ENCODE measurements at regions not wholly inside any gene's neighbourhood (a gene's known extent, or its start where the extent isn't known, plus 50 kb on each side); places are given as distances from the start of the nearest gene placed in this dataset.

DNA sequence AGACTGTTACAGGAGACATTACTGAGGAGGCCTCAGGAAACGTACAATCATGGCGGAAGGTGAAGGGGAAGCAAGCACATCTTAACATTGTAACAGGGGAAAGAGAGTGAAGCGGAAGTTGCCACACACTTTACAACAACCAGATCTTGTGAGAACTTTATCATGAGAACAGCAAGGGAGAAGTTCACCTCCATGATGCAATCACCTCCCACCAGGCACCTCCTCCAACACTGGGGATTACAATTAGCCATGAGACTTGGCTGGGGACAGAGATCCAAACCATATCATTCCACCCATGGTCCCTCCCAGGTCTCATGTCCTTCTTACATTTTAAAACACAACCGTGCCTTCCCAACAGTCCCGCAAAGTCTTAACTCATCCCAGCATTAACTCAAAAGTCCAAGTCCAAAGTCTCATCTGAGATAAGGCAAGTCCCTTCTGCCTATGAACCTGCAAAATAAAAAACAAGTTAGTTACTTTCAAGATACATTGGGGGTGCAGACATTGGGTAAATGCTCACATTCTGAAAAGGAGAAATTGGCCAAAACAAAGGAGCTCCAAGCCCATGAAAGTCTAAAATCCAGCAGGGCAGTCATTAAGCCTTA is 138.3 kb downstream of the TMEM161B start:
- peaks cover 6% of the 10 kb centered on the region for H3K27me3 Mint-ChIP-seq
- no peaks in the 10 kb centered on the region for H3K36me3 Mint-ChIP-seq
- peaks cover 0 to 5% (median 4%) of the 10 kb centered on the region in 7 donors for H3K9me3 Mint-ChIP-seq
- H3K27me3 ChIP-seq (ENCODE audit: control insufficient read depth, insufficient read depth, low read length), result peaks cover 10% of the 10 kb centered on the region
- H3K4me1 ChIP-seq (ENCODE audit: control insufficient read depth, insufficient read depth, low read length, poor library complexity, severe bottlenecking), result no peaks in the 10 kb centered on the region
- ATAC-seq (ENCODE audit: low read depth in 2 of 2), result no peak
- H3K4me3 ChIP-seq (ENCODE audit: low read depth, low read length), result no peak overlapping the region
- no peak overlapping the region for H3K27ac Mint-ChIP-seq
- no peak overlapping the region for H3K27ac ChIP-seq (ENCODE audit: insufficient read depth, low read length, poor library complexity, severe bottlenecking)
- no peaks in the 10 kb centered on the region for H3K36me3 ChIP-seq (ENCODE audit: control insufficient read depth, insufficient read depth, low read length)
- no peaks in the 10 kb centered on the region for H3K4me1 Mint-ChIP-seq
- H3K4me3 Mint-ChIP-seq, result no peak overlapping the region
- DNase-seq, result no peak
- H3K9me3 ChIP-seq (ENCODE audit: control insufficient read depth in 2 of 2, low read length in 2 of 2), result no peaks in the 10 kb centered on the region

DNA sequence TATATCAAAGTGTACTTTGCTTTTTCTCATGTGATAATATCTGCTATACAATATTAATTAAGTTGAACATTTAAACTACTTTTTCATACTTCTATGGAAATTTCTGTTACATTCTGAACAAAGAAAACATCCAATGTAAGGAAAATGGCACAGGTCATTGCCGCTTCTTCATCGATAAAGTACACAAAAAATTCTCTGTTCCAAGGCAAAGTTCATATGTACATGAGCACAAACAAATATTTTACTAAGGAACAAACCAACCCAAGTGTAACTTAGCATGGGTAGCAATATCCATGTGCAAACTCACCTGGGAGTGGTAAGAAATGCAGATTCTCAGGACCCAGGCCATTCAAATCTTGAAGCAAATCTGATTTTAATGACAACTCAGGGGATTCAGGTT is 139.8 kb downstream of the TMEM161B start:
- ATAC-seq (ENCODE audit: low read depth in 2 of 2) (no peak), DNase-seq (no peak)
- Histone ChIP-seq H3K36me3 (ENCODE audit: control insufficient read depth, insufficient read depth, low read length) (no peaks in the 10 kb centered on the region), H3K9me3 (ENCODE audit: control insufficient read depth in 2 of 2, low read length in 2 of 2) (no peaks in the 10 kb centered on the region), H3K27me3 (ENCODE audit: control insufficient read depth, insufficient read depth, low read length) (peaks cover 10% of the 10 kb centered on the region), H3K4me3 (ENCODE audit: low read depth, low read length) (no peak overlapping the region), H3K4me1 (ENCODE audit: control insufficient read depth, insufficient read depth, low read length, poor library complexity, severe bottlenecking) (no peaks in the 10 kb centered on the region), H3K27ac (ENCODE audit: insufficient read depth, low read length, poor library complexity, severe bottlenecking) (no peak overlapping the region)
- no peak overlapping the region for H3K4me3 Mint-ChIP-seq
- H3K9me3 Mint-ChIP-seq, result peaks cover 0 to 10% (median 2%) of the 10 kb centered on the region in 7 donors
- H3K27me3 Mint-ChIP-seq, result peaks cover 6% of the 10 kb centered on the region
- no peaks in the 10 kb centered on the region for H3K36me3 Mint-ChIP-seq
- no peaks in the 10 kb centered on the region for H3K4me1 Mint-ChIP-seq
- no peak overlapping the region for H3K27ac Mint-ChIP-seq

DNA sequence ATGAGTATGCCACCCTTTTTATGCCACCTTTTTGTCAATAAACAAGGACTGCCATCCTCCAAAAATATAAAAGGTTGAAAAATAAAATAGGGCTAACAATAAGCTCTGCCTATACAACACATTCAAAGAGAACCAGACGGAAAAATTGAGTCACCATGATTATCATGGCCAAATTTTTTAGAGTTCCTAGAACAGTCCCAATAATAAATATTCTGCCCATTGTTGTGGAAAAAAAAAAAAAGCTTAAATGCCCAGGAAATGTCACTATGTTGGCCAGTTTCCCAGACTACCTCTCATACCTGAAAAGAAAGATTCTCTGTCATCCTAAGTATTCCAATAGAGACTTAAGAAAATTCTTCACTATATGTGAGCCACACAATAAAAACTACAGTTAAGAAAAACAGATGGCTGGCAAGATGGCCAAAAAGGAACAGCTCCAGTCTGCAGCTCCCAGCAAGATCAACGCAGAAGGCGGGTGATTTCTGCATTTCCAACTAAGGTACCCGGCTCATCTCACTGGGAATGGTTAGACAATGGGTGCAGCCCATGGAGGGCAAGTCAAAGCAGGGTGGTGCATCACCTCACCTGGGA is 149.0 kb downstream of the TMEM161B start:
- ATAC-seq (ENCODE audit: low read depth in 2 of 2) (no peak), DNase-seq (no peak)
- Mint-ChIP-seq H3K27me3 (peaks cover 24% of the 10 kb centered on the region), H3K4me3 (no peak overlapping the region), H3K27ac (no peak overlapping the region), H3K4me1 (no peaks in the 10 kb centered on the region), H3K36me3 (no peaks in the 10 kb centered on the region), H3K9me3 (peaks cover 0 to 9% (median 1%) of the 10 kb centered on the region in 7 donors)
- Histone ChIP-seq H3K36me3 (ENCODE audit: control insufficient read depth, insufficient read depth, low read length) (no peaks in the 10 kb centered on the region), H3K4me3 (ENCODE audit: low read depth, low read length) (no peak overlapping the region), H3K27me3 (ENCODE audit: control insufficient read depth, insufficient read depth, low read length) (peaks cover 3% of the 10 kb centered on the region), H3K27ac (ENCODE audit: insufficient read depth, low read length, poor library complexity, severe bottlenecking) (no peak overlapping the region), H3K9me3 (ENCODE audit: control insufficient read depth in 2 of 2, low read length in 2 of 2) (no peaks in the 10 kb centered on the region), H3K4me1 (ENCODE audit: control insufficient read depth, insufficient read depth, low read length, poor library complexity, severe bottlenecking) (no peaks in the 10 kb centered on the region)

DNA sequence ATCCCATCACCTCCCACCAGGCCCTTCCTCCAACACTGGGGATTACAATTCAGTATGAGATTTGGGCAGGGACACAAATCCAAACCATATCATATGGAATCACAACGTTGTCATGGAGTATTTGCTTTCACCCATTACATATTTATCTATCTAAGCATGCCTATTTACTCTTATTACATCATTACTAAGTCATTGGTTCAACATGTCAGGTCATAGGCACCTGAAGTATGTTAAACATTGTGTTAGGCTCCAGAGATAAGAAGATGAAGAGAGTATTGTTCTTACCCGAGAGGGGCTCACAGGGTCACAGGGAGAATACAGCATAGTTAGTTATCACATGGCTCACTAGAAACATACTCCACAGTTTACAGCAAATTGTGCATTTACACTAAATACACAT is 150.5 kb downstream of the TMEM161B start:
- DNase-seq, result no peak
- H3K4me3 ChIP-seq (ENCODE audit: low read depth, low read length), result no peak overlapping the region
- Mint-ChIP-seq H3K27ac (no peak overlapping the region), H3K27me3 (peaks cover 22% of the 10 kb centered on the region), H3K4me1 (no peaks in the 10 kb centered on the region), H3K4me3 (no peak overlapping the region), H3K9me3 (peaks cover 0 to 5% (median 1%) of the 10 kb centered on the region in 7 donors), H3K36me3 (no peaks in the 10 kb centered on the region)
- peaks cover 3% of the 10 kb centered on the region for H3K27me3 ChIP-seq (ENCODE audit: control insufficient read depth, insufficient read depth, low read length)
- ATAC-seq (ENCODE audit: low read depth in 2 of 2), result no peak
- no peak overlapping the region for H3K27ac ChIP-seq (ENCODE audit: insufficient read depth, low read length, poor library complexity, severe bottlenecking)
- H3K4me1 ChIP-seq (ENCODE audit: control insufficient read depth, insufficient read depth, low read length, poor library complexity, severe bottlenecking), result no peaks in the 10 kb centered on the region
- H3K9me3 ChIP-seq (ENCODE audit: control insufficient read depth in 2 of 2, low read length in 2 of 2), result no peaks in the 10 kb centered on the region
- H3K36me3 ChIP-seq (ENCODE audit: control insufficient read depth, insufficient read depth, low read length), result no peaks in the 10 kb centered on the region

DNA sequence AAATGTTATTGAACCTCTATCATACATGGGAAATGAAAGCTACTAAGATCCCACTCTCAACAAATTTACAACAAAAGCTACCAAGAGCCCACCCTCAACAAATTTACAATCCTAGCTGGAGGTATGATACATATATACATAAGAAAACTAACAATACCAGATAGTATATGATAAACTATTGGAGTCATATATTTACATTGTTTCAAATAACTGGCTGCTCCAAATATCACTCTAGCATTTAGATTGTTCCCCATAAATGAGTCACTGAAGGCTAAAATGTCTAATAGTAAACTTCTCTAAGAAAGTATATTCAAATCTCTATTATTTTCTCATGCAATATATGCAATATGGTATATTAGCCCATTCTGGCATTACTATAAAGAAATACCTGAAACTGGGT is 151.1 kb downstream of the TMEM161B start:
- H3K27me3 ChIP-seq (ENCODE audit: control insufficient read depth, insufficient read depth, low read length), result peaks cover 3% of the 10 kb centered on the region
- Mint-ChIP-seq H3K9me3 (peaks cover 0 to 3% (median 1%) of the 10 kb centered on the region in 7 donors), H3K27ac (peak overlapping the region in 1 of 3 donors; percentile 21), H3K27me3 (peaks cover 18% of the 10 kb centered on the region), H3K4me3 (no peak overlapping the region), H3K36me3 (no peaks in the 10 kb centered on the region), H3K4me1 (no peaks in the 10 kb centered on the region)
- H3K27ac ChIP-seq (ENCODE audit: insufficient read depth, low read length, poor library complexity, severe bottlenecking), result no peak overlapping the region
- H3K9me3 ChIP-seq (ENCODE audit: control insufficient read depth in 2 of 2, low read length in 2 of 2), result no peaks in the 10 kb centered on the region
- no peak overlapping the region for H3K4me3 ChIP-seq (ENCODE audit: low read depth, low read length)
- H3K4me1 ChIP-seq (ENCODE audit: control insufficient read depth, insufficient read depth, low read length, poor library complexity, severe bottlenecking), result no peaks in the 10 kb centered on the region
- ATAC-seq (ENCODE audit: low read depth in 2 of 2) (no peak), DNase-seq (no peak)
- H3K36me3 ChIP-seq (ENCODE audit: control insufficient read depth, insufficient read depth, low read length), result no peaks in the 10 kb centered on the region

DNA sequence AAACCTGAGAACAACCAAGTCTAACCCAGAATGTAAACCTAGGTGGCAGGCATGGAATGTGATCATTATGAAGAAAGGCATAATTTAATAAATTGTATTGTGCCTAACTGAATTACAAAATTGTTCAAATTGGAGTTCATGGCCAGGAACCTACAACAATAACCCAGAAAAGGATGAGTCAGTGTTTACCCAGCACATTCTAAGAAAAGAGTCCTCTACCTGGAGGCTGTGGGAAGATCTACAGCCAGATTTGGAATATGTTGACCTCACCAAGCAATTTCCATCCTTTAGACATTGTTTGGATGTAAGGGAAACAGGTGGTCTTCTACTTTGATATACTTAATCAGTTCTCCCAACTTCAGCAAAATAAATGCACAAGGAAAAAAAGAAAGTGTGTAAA is 152.2 kb downstream of the TMEM161B start:
- no peak for DNase-seq
- peaks cover 3% of the 10 kb centered on the region for H3K27me3 ChIP-seq (ENCODE audit: control insufficient read depth, insufficient read depth, low read length)
- H3K36me3 ChIP-seq (ENCODE audit: control insufficient read depth, insufficient read depth, low read length), result no peaks in the 10 kb centered on the region
- Mint-ChIP-seq H3K36me3 (no peaks in the 10 kb centered on the region), H3K27me3 (peaks cover 15% of the 10 kb centered on the region), H3K9me3 (peaks cover 0 to 1% (median under 1%) of the 10 kb centered on the region in 7 donors), H3K27ac (no peak overlapping the region), H3K4me3 (no peak overlapping the region), H3K4me1 (no peaks in the 10 kb centered on the region)
- no peaks in the 10 kb centered on the region for H3K9me3 ChIP-seq (ENCODE audit: control insufficient read depth in 2 of 2, low read length in 2 of 2)
- H3K27ac ChIP-seq (ENCODE audit: insufficient read depth, low read length, poor library complexity, severe bottlenecking), result no peak overlapping the region
- no peak for ATAC-seq (ENCODE audit: low read depth in 2 of 2)
- H3K4me3 ChIP-seq (ENCODE audit: low read depth, low read length), result no peak overlapping the region
- no peaks in the 10 kb centered on the region for H3K4me1 ChIP-seq (ENCODE audit: control insufficient read depth, insufficient read depth, low read length, poor library complexity, severe bottlenecking)

DNA sequence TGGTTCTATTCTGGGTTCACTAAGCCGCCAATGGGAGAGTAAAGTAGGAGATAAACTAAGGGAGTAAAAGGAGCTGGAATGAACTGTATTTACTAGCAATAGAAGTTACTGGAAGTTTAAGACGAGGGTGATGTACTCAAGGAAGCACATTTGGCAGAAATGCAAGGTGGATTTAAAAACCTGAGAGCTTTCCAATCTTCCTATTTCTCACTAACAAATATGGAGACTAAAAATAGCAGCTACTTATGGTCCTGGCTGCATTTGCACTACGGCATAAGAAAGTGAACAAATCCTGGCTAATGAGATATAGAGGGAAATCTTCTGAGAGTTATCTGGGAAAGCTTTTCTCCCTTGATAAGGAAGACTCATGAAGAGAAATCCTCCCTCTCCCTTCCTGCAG is 153.4 kb downstream of the TMEM161B start:
- DNase-seq (no peak), ATAC-seq (ENCODE audit: low read depth in 2 of 2) (no peak)
- no peaks in the 10 kb centered on the region for H3K4me1 Mint-ChIP-seq

DNA sequence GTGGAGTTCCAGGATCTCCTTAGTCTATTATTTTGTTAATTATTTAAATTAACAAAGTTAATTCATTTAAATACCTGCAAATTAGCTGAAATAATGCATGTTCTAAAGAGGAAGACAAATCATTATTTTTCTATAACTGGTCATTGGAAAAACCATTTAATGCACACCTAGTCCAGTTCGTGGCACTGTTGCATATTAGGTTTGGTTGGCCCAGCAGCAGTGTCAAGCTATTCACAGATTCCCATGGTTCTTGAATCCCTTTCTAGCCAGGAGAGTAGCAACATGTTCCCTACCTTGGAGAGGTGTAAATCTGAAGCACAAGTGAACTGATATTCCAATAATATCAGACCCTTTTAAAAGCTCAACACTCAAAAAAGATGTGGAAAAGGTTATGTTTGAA is 155.2 kb downstream of the TMEM161B start:
- H3K9me3 Mint-ChIP-seq, result peaks cover 0 to 1% (median 0%) of the 10 kb centered on the region in 7 donors
- H3K27ac Mint-ChIP-seq, result no peak overlapping the region
- H3K36me3 Mint-ChIP-seq, result no peaks in the 10 kb centered on the region
- H3K27me3 Mint-ChIP-seq, result peaks cover 20% of the 10 kb centered on the region
- ATAC-seq (ENCODE audit: low read depth in 2 of 2), result no peak
- Histone ChIP-seq H3K4me3 (ENCODE audit: low read depth, low read length) (no peak overlapping the region), H3K27ac (ENCODE audit: insufficient read depth, low read length, poor library complexity, severe bottlenecking) (no peak overlapping the region), H3K36me3 (ENCODE audit: control insufficient read depth, insufficient read depth, low read length) (no peaks in the 10 kb centered on the region), H3K9me3 (ENCODE audit: control insufficient read depth in 2 of 2, low read length in 2 of 2) (no peaks in the 10 kb centered on the region), H3K4me1 (ENCODE audit: control insufficient read depth, insufficient read depth, low read length, poor library complexity, severe bottlenecking) (no peaks in the 10 kb centered on the region), H3K27me3 (ENCODE audit: control insufficient read depth, insufficient read depth, low read length) (peaks cover 3% of the 10 kb centered on the region)
- no peak for DNase-seq
- no peaks in the 10 kb centered on the region for H3K4me1 Mint-ChIP-seq
- no peak overlapping the region for H3K4me3 Mint-ChIP-seq

More for the DNA sequence above, 153.4 kb downstream of the TMEM161B start:
- no peaks in the 10 kb centered on the region for H3K4me1 ChIP-seq (ENCODE audit: control insufficient read depth, insufficient read depth, low read length, poor library complexity, severe bottlenecking)
- H3K27me3 ChIP-seq (ENCODE audit: control insufficient read depth, insufficient read depth, low read length), result peaks cover 3% of the 10 kb centered on the region
- H3K27me3 Mint-ChIP-seq, result peaks cover 17% of the 10 kb centered on the region
- H3K36me3 Mint-ChIP-seq, result no peaks in the 10 kb centered on the region
- peaks cover 0 to 1% (median 0%) of the 10 kb centered on the region in 7 donors for H3K9me3 Mint-ChIP-seq
- H3K27ac Mint-ChIP-seq, result no peak overlapping the region
- no peak overlapping the region for H3K27ac ChIP-seq (ENCODE audit: insufficient read depth, low read length, poor library complexity, severe bottlenecking)
- no peak overlapping the region for H3K4me3 ChIP-seq (ENCODE audit: low read depth, low read length)
- no peaks in the 10 kb centered on the region for H3K9me3 ChIP-seq (ENCODE audit: control insufficient read depth in 2 of 2, low read length in 2 of 2)
- H3K4me3 Mint-ChIP-seq, result no peak overlapping the region
- no peaks in the 10 kb centered on the region for H3K36me3 ChIP-seq (ENCODE audit: control insufficient read depth, insufficient read depth, low read length)
